CD4-positive, alpha-beta T cell treated with Interleukin-6 for 4 hours (primary cell): ENCODE measurements at regions not wholly inside any gene's neighbourhood (a gene's known extent, or its start where the extent isn't known, plus 50 kb on each side); places are given as distances from the start of the nearest gene placed in this dataset.

ENCODE experiments used
- DNase-seq: peaks from one replicate; pipeline ENCODE4 v3.0.0-alpha.2; 2020; ENCODE audit warnings: mixed read lengths

GRCh38 chr1:201660931-201661822 lies 122.2 kb downstream of the NAV1 start:
- DNase-seq: no peak

GRCh38 chr1:201661823-201662359 lies 123.0 kb downstream of the NAV1 start:
- no peak for DNase-seq

- DNase-seq: no peak
Observed at GRCh38 chr1:201662646-201663045, 123.7 kb downstream of the NAV1 start.

DNA sequence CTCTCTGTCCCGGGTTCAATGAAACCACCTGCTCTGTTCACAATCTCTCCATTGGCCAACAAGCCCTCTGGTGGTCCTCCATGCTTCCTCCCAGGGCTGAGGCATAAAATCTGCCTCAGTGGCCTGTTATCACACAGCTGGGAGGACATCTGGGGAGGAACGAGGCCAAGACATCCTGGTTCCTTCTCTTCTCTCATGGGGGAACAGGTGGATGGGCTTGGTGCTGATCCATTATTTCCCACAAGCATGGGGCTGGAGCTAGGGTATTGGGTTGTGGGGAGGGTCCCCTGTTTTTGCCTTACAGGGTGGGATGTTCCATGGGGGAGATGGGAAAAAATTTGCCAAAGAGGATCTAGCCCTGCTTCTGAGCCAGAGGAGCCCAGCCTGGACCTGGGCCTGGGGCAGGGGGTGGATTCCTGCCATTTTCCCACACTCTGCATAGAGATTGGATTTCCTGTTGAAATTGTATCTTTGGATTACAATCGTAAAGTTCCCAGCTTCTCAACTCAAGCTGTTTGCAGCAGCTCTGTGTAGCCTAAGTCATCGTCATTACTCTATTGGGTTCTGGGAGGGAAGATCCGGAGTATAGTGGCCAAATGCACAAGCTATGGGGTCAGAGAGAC lies 124.7 kb downstream of the NAV1 start:
- no peak for DNase-seq

- no peak for DNase-seq
Observed at GRCh38 chr1:201665036-201665435, 126.1 kb downstream of the NAV1 start.

GRCh38 chr1:201666102-201666501 lies 127.2 kb downstream of the NAV1 start:
- no peak for DNase-seq

DNA sequence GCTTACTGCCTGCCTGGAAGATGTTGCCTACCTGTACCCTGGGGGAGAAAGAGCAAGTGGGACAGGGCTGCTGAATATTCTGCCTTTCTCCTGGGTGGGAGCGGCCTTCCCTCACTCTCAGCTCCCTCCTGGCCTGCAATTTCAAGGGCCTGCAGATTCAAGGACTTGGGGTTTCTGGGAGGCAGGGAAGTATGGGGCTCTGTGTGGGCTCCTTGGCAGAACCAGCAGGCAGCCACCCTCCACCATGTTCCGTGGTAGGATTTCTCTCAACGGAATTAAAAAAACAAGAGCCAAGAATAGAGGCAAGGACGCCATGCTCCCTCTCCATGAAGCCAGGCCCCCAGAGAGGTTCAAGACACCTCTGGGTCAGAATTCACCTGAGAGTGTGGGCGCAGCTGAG lies 127.7 kb downstream of the NAV1 start:
- no peak for DNase-seq

- no peak for DNase-seq
Observed at GRCh38 chr1:201667479-201667878, 128.6 kb downstream of the NAV1 start.

- no peak for DNase-seq
Observed at GRCh38 chr1:201670517-201670916, 131.6 kb downstream of the NAV1 start.

- DNase-seq: no peak
Observed at GRCh38 chr1:201672685-201673084, 133.8 kb downstream of the NAV1 start.

- DNase-seq: no peak
Observed at GRCh38 chr1:201673093-201673492, 134.2 kb downstream of the NAV1 start.

GRCh38 chr1:201673915-201674314 lies 135.0 kb downstream of the NAV1 start:
- no peak for DNase-seq

GRCh38 chr1:201675143-201675542 lies 136.2 kb downstream of the NAV1 start:
- DNase-seq: no peak

DNA sequence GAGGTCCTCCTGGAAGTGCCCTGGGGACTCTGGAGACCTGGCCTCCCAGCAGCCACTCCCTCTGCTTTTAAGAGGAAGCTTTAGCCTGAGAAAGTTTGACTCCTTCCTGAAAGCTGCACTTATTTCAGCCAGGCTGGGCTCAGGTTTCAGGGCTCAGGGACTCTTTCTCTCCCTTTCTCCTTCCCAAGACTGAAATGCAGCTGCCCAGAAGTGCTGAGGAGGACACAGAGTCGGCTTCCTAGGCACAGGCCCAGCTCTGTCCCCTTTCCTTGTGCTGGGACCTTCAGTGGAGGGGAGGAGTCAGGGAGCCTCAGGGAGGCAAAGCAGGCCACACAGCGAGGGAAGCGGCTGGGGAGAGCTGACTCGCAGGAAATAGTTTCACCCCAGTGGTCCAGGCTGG lies 137.3 kb downstream of the NAV1 start:
- DNase-seq: no peak

DNA sequence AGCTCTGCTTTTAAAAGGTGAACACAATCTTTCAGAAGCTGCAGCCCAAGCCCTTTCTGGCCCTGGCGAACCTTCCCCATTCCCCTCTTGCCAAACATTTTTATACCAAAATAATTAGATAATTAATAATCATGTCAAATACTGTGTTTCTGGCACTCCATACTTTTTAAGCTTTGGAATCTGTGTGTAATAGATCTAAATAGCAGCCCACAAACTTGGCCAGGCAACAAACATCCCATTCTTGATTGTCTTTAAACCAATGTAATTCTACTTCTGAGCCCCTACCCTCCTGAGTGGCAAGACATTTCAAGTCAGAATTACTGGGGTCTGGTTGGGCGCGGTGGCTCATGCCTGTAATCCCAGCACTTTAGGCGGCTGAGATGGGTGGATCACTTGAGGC lies 137.7 kb downstream of the NAV1 start:
- no peak for DNase-seq

DNA sequence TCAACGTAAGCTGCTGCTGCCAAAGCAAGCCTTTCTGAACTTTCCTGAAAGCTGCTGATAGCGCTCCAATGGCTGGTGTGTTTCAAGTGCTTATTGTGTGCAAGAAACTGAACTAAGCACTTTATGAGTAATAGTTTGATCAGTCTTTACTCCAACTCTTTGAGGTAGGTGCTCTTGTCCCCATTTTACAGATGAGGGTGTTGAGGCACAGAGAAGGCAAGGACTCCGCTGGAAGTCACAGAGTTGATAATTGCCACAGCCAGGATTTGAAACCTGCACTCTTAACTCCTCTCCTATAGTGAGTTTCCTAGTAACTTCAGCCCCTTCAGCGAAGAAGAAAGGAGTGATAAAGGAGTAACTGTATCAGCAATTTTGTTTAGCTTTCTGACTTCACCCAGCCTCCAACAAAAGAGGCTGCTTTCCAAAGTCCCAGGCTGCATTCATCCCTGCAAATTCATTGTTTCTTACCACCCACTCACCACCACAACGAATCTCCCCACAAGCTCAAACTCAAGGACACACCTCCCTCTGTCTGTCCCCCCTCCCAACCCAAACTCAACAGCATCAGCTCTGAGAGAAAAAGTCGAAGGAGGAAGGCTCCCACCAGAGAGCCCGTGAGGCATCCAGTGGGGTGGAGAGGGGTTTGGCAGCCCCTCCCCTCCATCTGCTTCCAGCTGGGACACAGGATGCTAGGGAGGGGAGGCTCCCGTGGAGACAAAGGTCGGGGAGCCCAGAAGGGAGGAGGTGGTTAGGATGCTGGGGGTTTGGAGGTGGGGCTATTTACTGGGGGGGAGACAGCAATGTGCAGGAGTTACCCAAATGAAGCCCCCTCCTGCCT lies 139.6 kb downstream of the NAV1 start:
- DNase-seq: no peak

GRCh38 chr1:201681375-201681774 lies 142.4 kb downstream of the NAV1 start:
- no peak for DNase-seq

- DNase-seq: no peak
Observed at GRCh38 chr1:201682964-201683363, 144.0 kb downstream of the NAV1 start.

GRCh38 chr1:201683397-201683796 lies 144.5 kb downstream of the NAV1 start:
- DNase-seq: no peak

- DNase-seq: no peak
Observed at GRCh38 chr1:201685485-201685884, 143.5 kb upstream of the IPO9 start.

GRCh38 chr1:201686714-201687455 lies 142.1 kb upstream of the IPO9 start:
- DNase-seq: no peak

- DNase-seq: no peak
Observed at GRCh38 chr1:201688514-201688913, 140.4 kb upstream of the IPO9 start.

GRCh38 chr1:201689647-201690046 lies 139.3 kb upstream of the IPO9 start:
- DNase-seq: no peak
